ENCODE measurements at regions not wholly inside any gene's neighbourhood (a gene's known extent, or its start where the extent isn't known, plus 50 kb on each side); places are given as distances from the start of the nearest gene placed in this dataset.
"Not testable (repeated sequence)": the region's sequence is repeated elsewhere in the genome, so short reads cannot be mapped to it uniquely, and the experiment has no call there.

GRCh38 chr10:56104487-56104886, 256.6 kb downstream of the ZWINT start:
- no peak for DNase-seq

- no peak for DNase-seq
Measured at GRCh38 chr10:56096226-56096517, 264.9 kb downstream of the ZWINT start.

DNA sequence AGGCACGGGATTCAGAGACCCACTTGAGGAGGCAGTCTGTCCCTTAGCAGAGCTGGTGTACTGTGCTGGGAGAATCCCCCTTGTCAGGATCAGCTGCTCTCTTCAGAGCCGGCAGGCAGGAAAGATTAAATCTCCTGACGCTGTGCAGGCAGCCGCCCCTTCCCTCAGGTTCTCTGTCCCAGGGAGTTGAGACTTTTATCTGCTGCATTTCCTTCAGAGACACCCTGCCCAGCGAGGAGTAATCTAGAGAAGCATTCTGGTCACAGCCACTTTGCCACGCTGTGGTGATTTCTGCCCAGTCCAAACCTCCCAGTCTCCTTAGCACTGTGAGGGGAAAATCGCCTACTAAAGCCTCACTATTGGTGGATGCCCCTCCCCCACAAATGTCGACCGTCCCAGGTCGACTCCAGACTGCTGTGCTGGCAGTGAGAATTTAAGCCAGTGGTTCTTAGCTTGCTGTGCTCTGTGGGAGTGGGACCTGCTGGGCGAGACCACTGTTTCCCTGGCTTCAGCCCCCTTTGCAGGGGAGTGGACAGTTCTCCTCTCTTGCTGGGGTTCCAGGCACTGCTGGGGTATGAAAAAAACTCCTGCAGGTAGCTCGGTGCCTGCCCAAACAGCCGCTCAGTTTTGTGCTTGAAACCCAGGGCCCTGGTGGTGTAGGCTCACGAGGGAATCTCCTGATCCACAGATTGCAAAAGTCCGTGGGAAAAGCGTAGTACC, 265.4 kb downstream of the ZWINT start:
- no peak for DNase-seq

DNA sequence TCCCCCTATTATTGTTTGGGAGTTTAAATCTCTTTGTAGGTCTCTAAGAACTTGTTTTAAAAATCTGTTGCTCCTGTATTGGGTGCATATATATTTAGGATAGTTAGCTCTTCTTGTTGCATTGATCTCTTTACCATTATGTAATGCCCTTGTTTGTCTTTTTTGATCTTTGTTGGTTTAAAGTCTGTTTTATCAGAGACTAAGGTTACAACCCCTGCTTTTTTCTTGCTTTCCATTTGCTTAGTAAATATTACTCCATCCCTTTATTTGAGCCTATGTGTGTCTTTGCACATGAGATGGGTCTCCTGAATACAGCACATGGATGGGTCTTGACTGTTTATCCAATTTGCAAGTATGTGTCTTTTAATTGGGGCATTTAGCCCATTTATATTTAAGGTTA, 267.4 kb downstream of the ZWINT start:
- not testable (repeated sequence) for DNase-seq

DNA sequence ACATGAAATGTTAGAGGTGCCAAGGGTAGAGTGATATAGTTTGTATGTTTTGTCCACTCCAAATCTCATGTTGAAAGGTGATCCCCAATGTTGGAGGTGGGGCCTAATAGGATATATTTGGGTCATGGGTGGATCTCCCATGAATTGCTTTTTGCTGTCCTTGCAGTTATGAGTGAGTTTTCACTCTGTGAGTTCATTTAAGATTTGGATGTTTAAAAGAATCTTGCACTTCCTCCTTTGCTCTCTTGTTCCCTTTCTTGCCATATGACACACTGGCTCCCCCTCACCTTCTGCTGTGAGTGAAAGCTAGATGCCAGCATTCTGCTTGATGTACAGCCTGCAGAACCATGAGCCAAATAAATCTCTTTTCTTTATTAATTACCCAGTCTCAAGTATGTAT, 269.2 kb downstream of the ZWINT start:
- DNase-seq, result no peak

GRCh38 chr10:56090914-56091540, 270.0 kb downstream of the ZWINT start:
- DNase-seq, result no peak

GRCh38 chr10:56085406-56086122, 275.5 kb downstream of the ZWINT start:
- no peak for DNase-seq

DNA sequence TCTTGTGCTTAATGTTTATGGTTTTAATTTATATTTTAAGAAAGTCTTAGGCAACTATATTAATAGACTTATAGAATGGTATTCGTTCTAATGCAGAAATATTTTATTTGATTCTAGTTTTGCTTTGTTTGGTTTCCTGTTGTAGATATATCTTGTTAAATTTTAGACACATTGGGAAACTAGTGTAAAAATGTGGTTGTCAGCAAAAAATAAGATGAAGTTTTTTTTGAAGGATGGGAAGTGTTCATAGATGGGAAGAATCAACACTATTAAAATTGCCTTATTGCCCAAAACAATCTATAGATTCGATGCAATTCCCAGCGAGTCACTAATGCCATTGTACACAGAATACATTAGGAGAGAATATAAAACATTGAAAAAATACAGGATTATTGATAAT, 278.9 kb downstream of the ZWINT start:
- DNase-seq, result no peak

GRCh38 chr10:56068473-56069263, 292.4 kb downstream of the ZWINT start:
- DNase-seq, result no peak

GRCh38 chr10:56068040-56068439, 293.0 kb downstream of the ZWINT start:
- DNase-seq, result no peak

DNA sequence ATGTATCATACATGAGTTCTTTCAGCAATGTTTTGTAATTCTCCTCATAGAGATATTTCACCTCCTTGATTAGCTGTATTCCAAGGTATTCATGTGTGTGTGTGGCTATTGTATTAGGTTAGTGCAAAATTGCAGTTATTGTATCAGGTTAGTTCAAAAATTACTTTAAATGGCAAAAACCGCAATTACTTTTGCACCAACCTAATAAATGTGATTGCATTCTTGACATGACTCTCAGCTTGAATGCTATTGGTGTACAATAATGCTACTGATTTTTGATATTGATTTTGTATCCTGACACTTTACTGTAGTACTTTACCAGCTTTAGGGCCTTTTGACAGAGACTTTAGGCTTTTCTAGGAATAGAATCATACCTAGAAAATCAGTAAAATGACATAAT, 297.4 kb downstream of the ZWINT start:
- DNase-seq, result no peak

DNA sequence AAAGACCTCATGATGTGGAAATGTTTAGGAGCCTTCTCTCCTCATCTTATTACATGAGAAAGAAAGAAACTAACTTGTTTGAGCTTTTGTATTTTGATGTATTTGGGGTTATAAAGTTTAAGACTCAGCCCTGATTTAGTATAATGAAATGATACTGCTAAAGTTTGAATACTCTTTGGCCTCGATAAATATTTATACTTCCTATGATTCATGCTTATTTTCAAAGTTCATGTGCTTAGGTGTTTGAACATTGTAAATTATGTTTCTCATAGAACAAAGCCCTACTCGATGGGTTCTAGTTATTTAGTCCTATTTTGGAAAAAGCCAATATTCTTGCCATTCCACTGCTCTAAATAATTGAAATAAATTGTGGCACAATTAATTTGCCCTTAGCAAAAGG, 303.2 kb downstream of the ZWINT start:
- no peak for DNase-seq

DNA sequence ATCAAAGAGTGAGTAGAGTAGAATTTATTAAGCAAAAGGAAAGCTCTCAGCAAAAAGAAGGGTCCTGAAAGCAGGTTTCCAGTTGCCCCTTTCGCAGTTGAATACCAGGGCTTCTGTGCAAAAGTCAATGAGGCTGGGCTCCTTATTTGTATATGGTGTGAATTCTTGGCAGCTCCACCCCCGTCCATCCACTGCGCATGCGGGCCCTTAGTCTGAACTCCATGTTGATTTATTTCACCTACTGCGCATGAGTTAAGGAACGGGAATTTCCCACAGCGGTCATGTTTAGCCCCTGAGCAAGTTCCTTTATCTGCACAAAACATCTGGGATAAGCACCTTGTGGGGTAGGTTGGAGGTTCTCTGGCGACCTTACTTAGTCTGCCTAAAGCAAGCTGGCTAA, 325.6 kb downstream of the ZWINT start:
- no peak for DNase-seq

DNA sequence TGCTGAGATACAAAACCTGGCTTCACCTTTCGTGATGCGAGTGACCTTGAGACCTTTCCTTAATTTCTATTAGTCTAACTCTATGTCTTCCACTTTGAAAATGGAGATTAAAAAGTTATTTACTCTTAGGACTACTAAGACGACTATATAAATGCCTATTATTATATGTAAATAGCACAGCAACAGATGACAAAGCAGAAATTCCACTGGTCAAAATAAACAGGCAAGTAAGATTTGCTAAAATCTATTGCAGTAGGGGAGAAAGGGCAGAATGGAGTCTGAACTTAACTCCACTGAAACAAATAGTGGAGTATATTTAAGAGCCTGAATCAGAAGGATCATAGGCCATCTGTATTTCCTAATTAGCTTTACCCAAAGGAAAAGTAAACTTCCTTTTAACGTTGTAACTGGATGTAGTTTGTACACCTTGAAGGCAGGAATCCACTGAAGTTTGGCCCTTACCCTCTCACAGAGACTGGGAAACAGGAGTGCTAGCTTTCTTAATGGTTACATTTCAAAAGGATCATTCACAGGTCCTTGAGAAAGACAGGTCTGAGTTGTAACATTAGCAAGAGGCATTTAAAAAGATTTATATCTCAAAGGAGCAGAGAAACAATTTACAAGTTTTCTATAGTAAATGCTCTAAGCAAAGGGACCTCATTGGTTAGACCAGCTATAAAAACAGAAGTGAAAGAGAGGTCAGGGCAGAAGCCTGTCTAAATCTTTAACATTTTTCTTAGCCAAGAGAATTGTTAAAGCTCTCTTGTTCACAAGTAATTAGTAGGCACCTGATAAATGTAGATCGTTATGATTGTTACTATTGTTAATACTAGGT, 332.5 kb downstream of the ZWINT start:
- no peak for DNase-seq

DNA sequence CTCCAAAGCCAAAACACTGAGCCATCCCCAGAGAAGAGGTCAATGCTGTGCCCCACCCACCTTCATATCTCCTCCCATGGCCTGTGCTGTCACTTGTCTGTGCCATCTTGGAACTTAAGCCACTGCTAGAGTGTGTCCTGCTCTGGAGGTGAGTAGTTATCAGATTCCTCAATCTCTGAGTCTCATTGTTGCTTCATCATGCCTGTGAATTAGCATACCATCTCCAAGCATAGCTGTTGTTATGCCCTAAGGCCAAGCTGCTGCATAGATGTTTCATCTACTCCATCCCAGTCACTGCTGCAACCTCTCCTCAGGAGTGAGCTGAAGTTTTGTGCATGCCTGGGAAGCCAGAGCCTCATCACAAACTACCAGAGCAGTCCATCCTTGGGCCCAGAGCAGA, 349.0 kb downstream of the ZWINT start:
- no peak for DNase-seq

DNA sequence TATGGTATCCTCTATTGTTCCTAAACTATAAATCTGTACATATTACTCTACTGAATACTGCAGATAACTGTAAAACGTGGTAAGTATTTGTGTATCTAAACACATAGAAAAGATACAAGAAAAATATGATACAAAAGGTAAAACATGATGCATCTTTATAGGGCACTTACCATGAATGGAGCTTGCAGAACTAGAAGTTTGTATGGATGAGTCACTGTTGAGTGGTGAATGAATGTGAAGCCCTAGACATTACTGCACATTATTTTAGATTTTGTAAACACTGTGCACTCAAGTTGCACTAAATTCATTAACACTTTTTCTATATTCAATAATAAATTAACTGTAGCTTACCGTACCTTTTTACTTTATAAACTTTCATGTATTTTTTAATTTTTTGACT, 357.5 kb downstream of the ZWINT start:
- DNase-seq, result no peak

DNA sequence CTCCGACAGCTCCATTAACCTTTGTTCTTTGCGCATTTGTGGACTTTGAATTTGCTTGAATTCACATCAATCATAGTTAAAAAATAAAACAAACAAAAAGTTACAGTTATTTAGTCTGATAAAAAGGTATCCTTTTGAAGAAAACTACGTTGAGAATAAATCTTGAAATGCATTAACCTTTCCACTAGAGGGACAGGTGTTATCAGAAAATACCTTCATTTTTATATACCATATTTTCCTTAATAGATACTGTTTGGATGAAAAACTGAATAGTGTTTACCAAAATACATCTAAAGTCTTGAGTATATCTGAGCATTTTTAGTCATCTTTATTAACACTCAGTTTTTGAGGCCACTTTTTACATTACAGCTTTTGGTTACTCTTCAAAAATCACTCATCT, 371.9 kb downstream of the ZWINT start:
- DNase-seq, result no peak

DNA sequence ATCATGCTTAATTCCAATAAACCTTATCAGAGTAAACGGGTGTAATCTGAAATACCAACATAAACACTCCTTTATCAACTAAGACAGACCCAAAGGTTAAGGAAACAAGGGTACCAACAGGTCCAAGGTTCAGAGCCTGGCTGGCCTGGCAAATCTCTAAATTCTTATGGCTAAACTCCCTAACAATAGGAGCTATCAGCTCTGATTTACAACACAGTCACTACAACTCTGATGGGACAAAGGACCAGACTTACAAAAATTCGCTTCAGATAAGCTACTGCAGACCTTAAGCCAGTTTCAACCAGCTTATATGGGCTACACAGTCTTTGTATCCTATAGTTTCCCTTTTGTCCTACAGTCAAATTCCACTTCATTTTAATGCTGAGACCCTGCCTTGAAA, 381.9 kb downstream of the ZWINT start:
- DNase-seq, result no peak

- no peak for DNase-seq
Measured at GRCh38 chr10:55966101-55966500, 395.0 kb downstream of the ZWINT start.

DNA sequence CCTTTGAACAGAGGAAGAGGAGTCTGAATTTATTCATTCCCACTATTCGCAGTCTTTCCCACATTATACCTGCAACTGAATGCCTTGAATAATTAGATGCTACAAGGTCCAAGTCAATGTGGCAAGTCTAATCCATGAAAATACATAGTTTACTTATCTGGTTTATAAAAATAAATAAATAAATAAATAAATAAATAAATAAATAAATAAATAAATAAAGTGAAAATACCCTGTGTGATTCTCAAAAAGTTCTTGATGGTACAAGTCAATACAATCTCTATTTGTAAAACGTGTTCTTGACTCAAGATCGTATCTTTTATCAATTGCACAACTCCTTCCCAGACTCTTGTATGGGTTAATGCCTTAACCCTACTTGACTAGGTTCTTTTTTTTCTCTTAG, 417.7 kb downstream of the ZWINT start:
- no peak for DNase-seq

DNA sequence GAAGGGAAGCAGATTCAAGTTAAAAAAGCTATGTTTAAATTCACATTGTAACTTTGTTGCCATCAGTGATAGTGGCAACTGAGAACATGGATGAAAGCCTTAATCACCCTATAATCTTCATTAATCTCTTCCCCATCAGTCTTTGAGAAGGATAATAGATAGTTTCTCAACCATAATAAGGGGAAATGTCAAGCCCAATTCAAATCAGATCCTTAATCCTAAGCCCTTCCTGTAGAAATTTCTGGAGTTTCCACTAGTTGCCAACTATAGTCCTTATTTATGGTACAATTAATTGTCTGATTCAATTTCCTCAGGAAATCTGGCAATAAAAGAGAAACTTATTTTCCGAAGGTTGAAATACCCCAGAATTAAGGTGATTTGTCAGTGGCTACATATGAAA, 431.8 kb downstream of the ZWINT start:
- DNase-seq, result no peak

- DNase-seq, result not testable (repeated sequence)
Measured at GRCh38 chr10:55899472-55900147, 461.4 kb downstream of the ZWINT start.
